OCI-LY1 (cell line): ENCODE measurements at regions not wholly inside any gene's neighbourhood (a gene's known extent, or its start where the extent isn't known, plus 50 kb on each side); places are given as distances from the start of the nearest gene placed in this dataset.

Experiments used
- H2AFZ ChIP-seq: fragments of 200-600 bp; sonication (generic), shearing (Covaris generic); 2 replicates; pipeline ENCODE4 v1.6.0; 2014; ENCODE audit warnings: antibody characterized with exemption, mild to moderate bottlenecking, low read length
- H3F3A ChIP-seq: fragments of 200-600 bp; sonication (generic), shearing (Covaris generic); 2 replicates; pipeline ENCODE4 v1.6.0; 2014; ENCODE audit warnings: mild to moderate bottlenecking, antibody characterized with exemption, low read length, moderate library complexity; ENCODE audit not compliant: insufficient read depth
- H3K27ac ChIP-seq: fragments of 200-600 bp; sonication (generic); 2 replicates; pipeline ENCODE4 v1.5.1; 2014; ENCODE audit warnings: low read length, mixed run types, mild to moderate bottlenecking, low read depth; ENCODE audit not compliant: poor library complexity, severe bottlenecking
- H3K27me3 ChIP-seq: fragments of 200-600 bp; sonication (generic); 2 replicates; pipeline ENCODE4 v1.6.0; 2014; ENCODE audit warnings: antibody characterized with exemption, mild to moderate bottlenecking, low read length, moderate library complexity; ENCODE audit not compliant: insufficient read depth
- H3K36me3 ChIP-seq: fragments of 200-600 bp; sonication (generic); 2 replicates; pipeline ENCODE4 v1.6.1; 2014; ENCODE audit warnings: mild to moderate bottlenecking, antibody characterized with exemption, low read length, moderate library complexity, mixed read lengths; ENCODE audit not compliant: insufficient read depth
- H3K4me1 ChIP-seq: fragments of 200-600 bp; sonication (generic); 2 replicates; pipeline ENCODE4 v1.5.1; 2014; ENCODE audit warnings: mild to moderate bottlenecking, low read length, moderate library complexity; ENCODE audit not compliant: insufficient read depth, severe bottlenecking
- H3K4me2 ChIP-seq: fragments of 200-600 bp; sonication (generic), shearing (Covaris generic); 2 replicates; pipeline ENCODE4 v1.6.1; 2014; ENCODE audit warnings: low read length
- H3K4me3 ChIP-seq: fragments of 200-600 bp; sonication (generic); 2 replicates; pipeline ENCODE4 v1.5.1; 2014; ENCODE audit warnings: low read length, low read depth, mild to moderate bottlenecking, mixed read lengths; ENCODE audit not compliant: poor library complexity, severe bottlenecking
- H3K79me2 ChIP-seq: fragments of 200-600 bp; shearing (Covaris generic); 2 replicates; pipeline ENCODE4 v1.6.1; 2016; ENCODE audit warnings: mixed run types, low read length, mixed read lengths; ENCODE audit not compliant: insufficient read depth
- H3K9ac ChIP-seq: fragments of 200-600 bp; sonication (generic), shearing (Covaris generic); 2 replicates; pipeline ENCODE4 v1.6.1; 2014; ENCODE audit warnings: mild to moderate bottlenecking, low read length, mixed read lengths
- H3K9me2 ChIP-seq: fragments of 200-600 bp; sonication (generic), shearing (Covaris generic); 2 replicates; pipeline ENCODE4 v1.6.1; 2014; ENCODE audit warnings: low read depth, mild to moderate bottlenecking, low read length, mixed read lengths
- H3K9me3 ChIP-seq: fragments of 200-600 bp; shearing (Covaris generic); 2 replicates; pipeline ENCODE4 v1.6.1; 2014; ENCODE audit warnings: low read length, mixed read lengths
- H4K20me1 ChIP-seq: fragments of 200-600 bp; sonication (generic), shearing (Covaris generic); 2 replicates; pipeline ENCODE4 v1.6.0; 2016; ENCODE audit warnings: mild to moderate bottlenecking, low read length; ENCODE audit not compliant: insufficient read depth
- EZH2 ChIP-seq: fragments of 200-600 bp; sonication (generic), shearing (Covaris generic); IDR thresholded peaks from 2 replicates; pipeline ENCODE4 v1.8.0; 2017; ENCODE audit warnings: borderline replicate concordance, mixed run types, mild to moderate bottlenecking, antibody characterized with exemption, low read length, moderate library complexity, mixed read lengths
- TF ChIP-seq, protein P1 (sequence below): fragments of 200-600 bp; sonication (generic), shearing (Covaris generic); IDR thresholded peaks from 2 replicates; pipeline ENCODE4 v1.5.1; 2017; ENCODE audit warnings: mild to moderate bottlenecking, antibody characterized with exemption, low read length, moderate library complexity, mixed read lengths

DNA sequence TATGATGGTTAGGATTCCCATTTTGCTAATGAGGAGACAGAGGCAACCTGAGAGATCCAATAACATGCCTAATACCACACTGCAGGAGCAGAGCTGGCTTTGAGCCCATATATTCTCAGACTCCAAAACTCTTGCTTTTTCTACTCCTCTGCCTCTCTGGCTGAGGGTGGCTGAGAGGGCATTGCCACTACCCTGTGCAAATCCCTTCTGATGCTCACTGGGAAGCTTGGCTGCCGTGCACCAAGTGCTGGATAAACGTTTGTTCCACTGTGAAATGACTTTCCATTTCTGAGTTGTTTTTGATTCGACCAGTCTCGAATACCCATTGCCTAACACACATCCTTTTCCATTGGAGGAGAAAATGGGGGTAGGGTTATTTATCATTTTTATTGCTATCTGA, 123.1 kb upstream of the SORCS3 start:
- Histone ChIP-seq H3K27me3 (no peaks in the 10 kb centered on the region), H3K9ac (no peak overlapping the region)

DNA sequence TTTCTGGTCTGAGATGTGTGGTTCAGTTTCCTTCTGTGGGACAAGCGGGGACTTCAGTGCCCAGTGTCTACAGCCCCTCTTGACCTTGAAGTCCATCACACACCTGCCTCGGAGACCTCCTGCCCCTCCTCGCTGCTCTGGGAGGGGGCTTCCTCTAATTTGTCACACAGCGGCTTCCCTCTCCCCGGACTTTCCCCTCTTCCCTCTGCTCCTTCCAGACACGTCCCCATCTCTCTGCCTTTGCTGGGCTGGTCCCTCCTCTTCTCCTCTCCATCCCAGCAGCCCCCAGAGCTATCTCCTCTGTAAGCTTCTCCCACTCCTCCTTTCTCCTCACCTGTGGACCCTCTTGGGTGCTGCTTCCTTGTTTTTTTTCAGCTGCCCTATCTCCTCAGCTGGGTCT, 122.2 kb upstream of the SORCS3 start:
- no peaks in the 10 kb centered on the region for H3K36me3 ChIP-seq

More for the DNA sequence above, 123.1 kb upstream of the SORCS3 start:
- Histone ChIP-seq H3K27ac (no peak overlapping the region), H4K20me1 (no peaks in the 10 kb centered on the region), H3K9me3 (no peaks in the 10 kb centered on the region), H3K79me2 (no peaks in the 10 kb centered on the region), H3K4me2 (no peak overlapping the region), H3K4me1 (no peaks in the 10 kb centered on the region), H3K4me3 (no peak overlapping the region), H2AFZ (no peak overlapping the region), H3K36me3 (no peaks in the 10 kb centered on the region), H3K9me2 (no peaks in the 10 kb centered on the region), H3F3A (no peaks in the 10 kb centered on the region)
- TF ChIP-seq, protein P1, sequence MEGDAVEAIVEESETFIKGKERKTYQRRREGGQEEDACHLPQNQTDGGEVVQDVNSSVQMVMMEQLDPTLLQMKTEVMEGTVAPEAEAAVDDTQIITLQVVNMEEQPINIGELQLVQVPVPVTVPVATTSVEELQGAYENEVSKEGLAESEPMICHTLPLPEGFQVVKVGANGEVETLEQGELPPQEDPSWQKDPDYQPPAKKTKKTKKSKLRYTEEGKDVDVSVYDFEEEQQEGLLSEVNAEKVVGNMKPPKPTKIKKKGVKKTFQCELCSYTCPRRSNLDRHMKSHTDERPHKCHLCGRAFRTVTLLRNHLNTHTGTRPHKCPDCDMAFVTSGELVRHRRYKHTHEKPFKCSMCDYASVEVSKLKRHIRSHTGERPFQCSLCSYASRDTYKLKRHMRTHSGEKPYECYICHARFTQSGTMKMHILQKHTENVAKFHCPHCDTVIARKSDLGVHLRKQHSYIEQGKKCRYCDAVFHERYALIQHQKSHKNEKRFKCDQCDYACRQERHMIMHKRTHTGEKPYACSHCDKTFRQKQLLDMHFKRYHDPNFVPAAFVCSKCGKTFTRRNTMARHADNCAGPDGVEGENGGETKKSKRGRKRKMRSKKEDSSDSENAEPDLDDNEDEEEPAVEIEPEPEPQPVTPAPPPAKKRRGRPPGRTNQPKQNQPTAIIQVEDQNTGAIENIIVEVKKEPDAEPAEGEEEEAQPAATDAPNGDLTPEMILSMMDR, result no peak
- no peak for TF ChIP-seq EZH2

DNA sequence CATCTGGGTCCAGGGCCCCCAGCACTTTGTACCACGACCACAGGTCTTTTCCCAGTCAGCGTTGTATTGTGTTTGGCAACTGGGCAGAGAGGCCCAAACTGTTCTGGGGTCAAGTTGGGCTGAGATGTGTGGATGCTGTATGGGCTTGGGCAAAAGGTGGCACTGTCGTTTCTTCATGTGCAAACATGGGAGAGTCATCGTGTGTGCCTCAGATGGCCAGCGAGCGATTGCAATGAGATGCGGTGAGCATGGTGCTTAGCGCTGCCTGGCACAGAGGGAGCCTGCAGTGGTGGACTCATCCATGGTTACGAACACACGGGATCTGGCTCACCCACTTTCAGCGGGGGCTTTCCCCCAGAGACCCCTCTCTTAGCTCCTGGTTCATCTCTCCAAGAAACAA, 120.4 kb upstream of the SORCS3 start:
- Histone ChIP-seq H3K27ac (no peak overlapping the region), H3K4me3 (no peak overlapping the region), H2AFZ (no peak overlapping the region), H3K9me3 (no peaks in the 10 kb centered on the region), H3K36me3 (no peaks in the 10 kb centered on the region), H3K4me1 (no peaks in the 10 kb centered on the region), H4K20me1 (no peaks in the 10 kb centered on the region), H3K4me2 (no peak overlapping the region), H3K79me2 (no peaks in the 10 kb centered on the region), H3K9me2 (no peaks in the 10 kb centered on the region), H3F3A (no peaks in the 10 kb centered on the region), H3K9ac (no peak overlapping the region), H3K27me3 (no peaks in the 10 kb centered on the region)
- TF ChIP-seq EZH2, result no peak
- TF ChIP-seq, protein P1, result no peak

More for the DNA sequence above, 122.2 kb upstream of the SORCS3 start:
- Histone ChIP-seq H3K9ac (no peak overlapping the region), H3K79me2 (no peaks in the 10 kb centered on the region), H3K4me2 (no peak overlapping the region), H2AFZ (no peak overlapping the region), H3K9me2 (no peaks in the 10 kb centered on the region), H3F3A (no peaks in the 10 kb centered on the region), H3K4me1 (no peaks in the 10 kb centered on the region), H3K4me3 (no peak overlapping the region), H3K27me3 (no peaks in the 10 kb centered on the region), H3K9me3 (no peaks in the 10 kb centered on the region), H4K20me1 (no peaks in the 10 kb centered on the region), H3K27ac (no peak overlapping the region)
- TF ChIP-seq, protein P1, result no peak
- TF ChIP-seq EZH2, result no peak
